ENCODE measurements at regions not wholly inside any gene's neighbourhood (a gene's known extent, or its start where the extent isn't known, plus 50 kb on each side); places are given as distances from the start of the nearest gene placed in this dataset.

DNA sequence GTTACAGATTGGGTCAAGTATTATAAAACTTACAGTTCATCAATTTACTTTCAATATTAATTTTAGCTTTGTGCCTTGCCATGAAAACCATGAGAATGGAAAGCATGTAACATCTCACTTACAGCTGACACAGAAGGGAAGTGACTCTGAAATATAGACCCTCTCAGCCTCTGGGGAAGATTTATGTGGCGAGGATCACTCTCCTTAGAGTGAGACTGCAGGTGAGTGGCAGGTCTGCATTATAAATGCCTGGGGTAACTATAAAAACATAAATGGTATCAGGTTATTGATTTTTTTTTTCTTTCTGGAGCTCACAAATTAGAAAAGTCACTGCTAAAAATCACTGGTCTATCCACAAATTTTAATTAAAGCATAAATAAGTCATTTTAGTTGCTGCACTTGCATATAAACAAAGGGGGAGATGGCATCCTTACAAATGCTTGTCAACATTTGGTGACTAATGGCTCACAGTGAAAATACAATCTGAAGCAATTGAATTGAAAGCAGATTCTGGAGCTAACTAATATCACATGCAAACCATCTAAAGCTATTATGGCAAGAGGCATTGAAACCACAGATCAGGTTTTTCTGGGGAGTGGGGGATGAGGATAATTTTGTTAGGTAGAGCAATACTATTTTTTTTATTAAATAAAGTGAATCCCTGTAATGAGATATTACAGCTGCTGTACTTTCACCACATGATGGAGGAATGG, 200.9 kb downstream of the TM2D1 start:
- no peak for TF ChIP-seq POLR2A (IDR thresholded peaks at IDR 0.05)
- TF ChIP-seq, protein P1, sequence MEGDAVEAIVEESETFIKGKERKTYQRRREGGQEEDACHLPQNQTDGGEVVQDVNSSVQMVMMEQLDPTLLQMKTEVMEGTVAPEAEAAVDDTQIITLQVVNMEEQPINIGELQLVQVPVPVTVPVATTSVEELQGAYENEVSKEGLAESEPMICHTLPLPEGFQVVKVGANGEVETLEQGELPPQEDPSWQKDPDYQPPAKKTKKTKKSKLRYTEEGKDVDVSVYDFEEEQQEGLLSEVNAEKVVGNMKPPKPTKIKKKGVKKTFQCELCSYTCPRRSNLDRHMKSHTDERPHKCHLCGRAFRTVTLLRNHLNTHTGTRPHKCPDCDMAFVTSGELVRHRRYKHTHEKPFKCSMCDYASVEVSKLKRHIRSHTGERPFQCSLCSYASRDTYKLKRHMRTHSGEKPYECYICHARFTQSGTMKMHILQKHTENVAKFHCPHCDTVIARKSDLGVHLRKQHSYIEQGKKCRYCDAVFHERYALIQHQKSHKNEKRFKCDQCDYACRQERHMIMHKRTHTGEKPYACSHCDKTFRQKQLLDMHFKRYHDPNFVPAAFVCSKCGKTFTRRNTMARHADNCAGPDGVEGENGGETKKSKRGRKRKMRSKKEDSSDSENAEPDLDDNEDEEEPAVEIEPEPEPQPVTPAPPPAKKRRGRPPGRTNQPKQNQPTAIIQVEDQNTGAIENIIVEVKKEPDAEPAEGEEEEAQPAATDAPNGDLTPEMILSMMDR (IDR thresholded peaks at IDR 0.05 in 8 of 11, conservative IDR thresholded peaks at IDR 0.05 in 3 of 11), result no peak
- no peak for TF ChIP-seq POLR2AphosphoS5 (IDR thresholded peaks at IDR 0.05)
